BLaER1 treated with 17β-estradiol and CSF1 and Interleukin-3, amounts not matched to agents 10 nM and 100 nM (cell line): ENCODE measurements at regions not wholly inside any gene's neighbourhood (a gene's known extent, or its start where the extent isn't known, plus 50 kb on each side); places are given as distances from the start of the nearest gene placed in this dataset.

ENCODE experiments used
- H3K27ac ChIP-seq, 11 experiments: shearing (Covaris generic); formaldehyde crosslinking; 2 replicates each; pipeline ENCODE4 v1.8.1; 2022
- H3K27me3 ChIP-seq, 11 experiments: shearing (Covaris generic); formaldehyde crosslinking; 2 replicates each; pipeline ENCODE4 v1.8.1; 2022
- H3K36me3 ChIP-seq, 11 experiments: shearing (Covaris generic); formaldehyde crosslinking; 2 replicates each; pipeline ENCODE4 v1.8.1; 2022
- H3K4me1 ChIP-seq, 10 experiments: shearing (Covaris generic); formaldehyde crosslinking; 2 replicates each; pipeline ENCODE4 v1.8.1; 2022
- H3K4me2 ChIP-seq, 11 experiments: shearing (Covaris generic); formaldehyde crosslinking; 2 replicates each; pipeline ENCODE4 v1.8.1; 2022
- H3K4me3 ChIP-seq, 10 experiments: shearing (Covaris generic); formaldehyde crosslinking; 2 replicates each; pipeline ENCODE4 v1.8.1; 2022
- H3K9ac ChIP-seq, 11 experiments: shearing (Covaris generic); formaldehyde crosslinking; 2 replicates each; pipeline ENCODE4 v1.8.1; 2022
- H3K9me3 ChIP-seq, 11 experiments: shearing (Covaris generic); formaldehyde crosslinking; replicated peaks in 1 of 11; 2 replicates each; pipeline ENCODE4 v1.8.1; 2022
- H4K20me1 ChIP-seq, 11 experiments: shearing (Covaris generic); formaldehyde crosslinking; 2 replicates each; pipeline ENCODE4 v1.8.1; 2022
- Cebpa-rat ChIP-seq, 11 experiments: shearing (Covaris generic); IDR thresholded peaks; 2 replicates each; pipeline ENCODE4 v1.8.1; 2022

GRCh38 chr6:21536280-21536766, 57.2 kb upstream of the SOX4 start:
- TF ChIP-seq Cebpa-rat (IDR thresholded peaks at IDR 0.05), result no peak
- H3K9ac ChIP-seq, result no peak overlapping the region
- H3K4me3 ChIP-seq, result no peak overlapping the region
- H3K27me3 ChIP-seq, result no peaks in the 10 kb centered on the region
- no peaks in the 10 kb centered on the region for H3K4me1 ChIP-seq
- H3K36me3 ChIP-seq, result no peaks in the 10 kb centered on the region
- H3K4me2 ChIP-seq, result no peak overlapping the region
- H3K9me3 ChIP-seq, result no peaks in the 10 kb centered on the region
- H3K27ac ChIP-seq, result no peak overlapping the region
- H4K20me1 ChIP-seq, result no peaks in the 10 kb centered on the region

GRCh38 chr6:21537637-21538036, 55.9 kb upstream of the SOX4 start:
- Histone ChIP-seq H3K36me3 (no peaks in the 10 kb centered on the region), H3K27ac (no peak overlapping the region), H3K4me2 (no peak overlapping the region), H3K9ac (no peak overlapping the region), H3K4me1 (no peaks in the 10 kb centered on the region), H3K9me3 (no peaks in the 10 kb centered on the region), H3K27me3 (no peaks in the 10 kb centered on the region), H3K4me3 (no peak overlapping the region), H4K20me1 (no peaks in the 10 kb centered on the region)
- TF ChIP-seq Cebpa-rat (IDR thresholded peaks at IDR 0.05), result no peak

- TF ChIP-seq Cebpa-rat (IDR thresholded peaks at IDR 0.05), result no peak
These were observed 55.3 kb upstream of the SOX4 start for GRCh38 chr6:21538186-21538798.

GRCh38 chr6:21539621-21540100, 53.9 kb upstream of the SOX4 start:
- H3K27ac ChIP-seq, result no peak overlapping the region
- H3K36me3 ChIP-seq, result no peaks in the 10 kb centered on the region
- H3K27me3 ChIP-seq, result no peaks in the 10 kb centered on the region
- no peaks in the 10 kb centered on the region for H4K20me1 ChIP-seq
- no peak overlapping the region for H3K4me3 ChIP-seq
- H3K4me1 ChIP-seq, result no peaks in the 10 kb centered on the region
- H3K4me2 ChIP-seq, result no peak overlapping the region
- no peak overlapping the region for H3K9ac ChIP-seq
- H3K9me3 ChIP-seq, result peaks cover 6 to 17% (median 12%) of the 10 kb centered on the region in 11 experiments; a peak in 19 of 22 replicates
- no peak for TF ChIP-seq Cebpa-rat (IDR thresholded peaks at IDR 0.05)

More at GRCh38 chr6:21538186-21538798, 55.3 kb upstream of the SOX4 start:
- H3K4me3 ChIP-seq, result no peak overlapping the region
- H3K27ac ChIP-seq, result no peak overlapping the region
- H3K4me2 ChIP-seq, result no peak overlapping the region
- H3K27me3 ChIP-seq, result no peaks in the 10 kb centered on the region
- peaks cover 0 to 4% (median 0%) of the 10 kb centered on the region in 11 experiments; a peak in 2 of 22 replicates for H3K9me3 ChIP-seq
- no peaks in the 10 kb centered on the region for H4K20me1 ChIP-seq
- H3K36me3 ChIP-seq, result no peaks in the 10 kb centered on the region
- no peak overlapping the region for H3K9ac ChIP-seq
- no peaks in the 10 kb centered on the region for H3K4me1 ChIP-seq
